Activated CD8-positive, alpha-beta memory T cell treated with anti-CD3 and anti-CD28 coated beads, Interleukin-2, amount 50 U/mL, for 48 hours (primary cell): ENCODE measurements at regions not wholly inside any gene's neighbourhood (a gene's known extent, or its start where the extent isn't known, plus 50 kb on each side); places are given as distances from the start of the nearest gene placed in this dataset.
A peak's percentile ranks its signal among the peaks of the same experiment; 100 is the strongest.
"Not testable (repeated sequence)": the region's sequence is repeated elsewhere in the genome, so short reads cannot be mapped to it uniquely, and the experiment has no call there.

Experiments
- DNase-seq: peaks from one replicate; pipeline ENCODE4 v3.0.0-alpha.2; 2020

GRCh38 chr7:65317372-65317771, 56.3 kb upstream of the ZNF92 start:
- no peak for DNase-seq

GRCh38 chr7:65310761-65311160, 62.9 kb upstream of the ZNF92 start:
- DNase-seq: no peak

GRCh38 chr7:65308300-65308678, 65.4 kb upstream of the ZNF92 start:
- no peak for DNase-seq

DNA sequence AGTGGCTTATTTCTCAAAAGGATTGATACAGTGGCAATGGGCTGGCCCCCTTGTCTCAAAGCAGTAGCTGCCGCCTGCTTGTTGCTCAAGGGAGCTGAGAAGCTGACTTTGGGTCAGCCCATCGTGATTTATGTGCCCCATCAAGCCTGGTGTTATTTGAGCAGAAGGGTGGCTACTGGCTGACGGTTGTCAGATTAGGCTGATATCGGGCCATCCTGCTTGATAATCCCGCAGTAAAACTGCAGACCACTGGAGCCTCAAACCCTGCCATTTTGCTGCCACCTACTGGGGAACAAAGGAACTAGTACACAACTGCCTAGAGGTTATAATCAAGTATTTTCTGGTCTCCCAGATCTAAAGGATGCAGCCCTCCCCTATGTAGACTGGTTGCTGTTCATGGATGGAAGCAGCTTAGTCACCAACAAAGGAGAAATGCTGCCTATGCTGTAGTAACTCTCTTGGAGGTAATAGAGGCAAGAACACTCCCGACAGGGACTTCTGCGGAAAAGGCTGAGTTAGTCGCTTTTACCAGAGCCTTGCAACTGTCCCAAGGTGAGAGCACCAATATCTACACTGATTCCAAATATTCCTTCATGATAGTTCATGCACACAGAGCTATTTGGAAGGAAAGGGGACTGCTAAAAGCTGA, 65.9 kb upstream of the ZNF92 start:
- DNase-seq: peak; percentile 57

- DNase-seq: no peak
Measured at GRCh38 chr7:65304175-65304574, 69.5 kb upstream of the ZNF92 start.

DNA sequence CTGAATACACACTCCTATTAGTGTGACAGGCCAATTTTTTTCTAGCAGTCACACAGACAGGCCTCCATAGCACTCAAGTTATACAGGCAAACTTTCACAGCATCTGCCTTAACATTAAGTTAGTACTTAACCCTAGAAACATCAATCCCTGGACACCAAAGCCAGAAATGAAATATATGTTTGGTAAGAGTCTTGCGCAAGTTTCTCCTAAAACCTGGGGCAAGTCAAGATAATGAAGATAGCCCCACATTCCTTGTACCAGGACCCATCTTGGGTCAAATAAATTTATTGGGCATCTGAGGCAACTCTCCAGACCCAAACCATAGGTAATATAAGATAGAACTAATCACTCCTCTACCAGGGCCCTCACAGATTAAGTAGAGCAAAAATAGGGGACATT, 70.8 kb upstream of the ZNF92 start:
- no peak for DNase-seq

GRCh38 chr7:65301007-65301406, 72.6 kb upstream of the ZNF92 start:
- no peak for DNase-seq

GRCh38 chr7:65295409-65295808, 78.2 kb upstream of the ZNF92 start:
- DNase-seq: no peak

GRCh38 chr7:65290340-65290739, 83.3 kb upstream of the ZNF92 start:
- DNase-seq: not testable (repeated sequence)

DNA sequence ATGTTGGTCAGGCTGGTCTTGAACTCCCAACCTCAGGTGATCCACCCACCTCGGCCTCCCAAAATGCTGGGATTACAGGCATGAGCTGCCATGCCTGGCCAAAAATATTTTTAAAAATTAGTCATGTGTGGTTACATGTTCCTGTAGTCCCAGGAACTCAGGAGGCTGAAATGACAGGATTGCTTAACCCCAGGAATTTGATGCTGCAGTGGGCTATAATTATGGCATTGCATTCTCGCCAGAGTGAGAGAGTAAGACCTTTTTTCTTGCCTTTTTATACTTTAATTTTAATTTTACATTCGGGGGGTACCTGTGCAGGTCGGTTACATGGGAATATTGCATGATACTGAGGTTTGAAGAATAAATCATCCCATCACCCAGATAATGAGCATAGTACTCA, 86.6 kb upstream of the ZNF92 start:
- no peak for DNase-seq

DNA sequence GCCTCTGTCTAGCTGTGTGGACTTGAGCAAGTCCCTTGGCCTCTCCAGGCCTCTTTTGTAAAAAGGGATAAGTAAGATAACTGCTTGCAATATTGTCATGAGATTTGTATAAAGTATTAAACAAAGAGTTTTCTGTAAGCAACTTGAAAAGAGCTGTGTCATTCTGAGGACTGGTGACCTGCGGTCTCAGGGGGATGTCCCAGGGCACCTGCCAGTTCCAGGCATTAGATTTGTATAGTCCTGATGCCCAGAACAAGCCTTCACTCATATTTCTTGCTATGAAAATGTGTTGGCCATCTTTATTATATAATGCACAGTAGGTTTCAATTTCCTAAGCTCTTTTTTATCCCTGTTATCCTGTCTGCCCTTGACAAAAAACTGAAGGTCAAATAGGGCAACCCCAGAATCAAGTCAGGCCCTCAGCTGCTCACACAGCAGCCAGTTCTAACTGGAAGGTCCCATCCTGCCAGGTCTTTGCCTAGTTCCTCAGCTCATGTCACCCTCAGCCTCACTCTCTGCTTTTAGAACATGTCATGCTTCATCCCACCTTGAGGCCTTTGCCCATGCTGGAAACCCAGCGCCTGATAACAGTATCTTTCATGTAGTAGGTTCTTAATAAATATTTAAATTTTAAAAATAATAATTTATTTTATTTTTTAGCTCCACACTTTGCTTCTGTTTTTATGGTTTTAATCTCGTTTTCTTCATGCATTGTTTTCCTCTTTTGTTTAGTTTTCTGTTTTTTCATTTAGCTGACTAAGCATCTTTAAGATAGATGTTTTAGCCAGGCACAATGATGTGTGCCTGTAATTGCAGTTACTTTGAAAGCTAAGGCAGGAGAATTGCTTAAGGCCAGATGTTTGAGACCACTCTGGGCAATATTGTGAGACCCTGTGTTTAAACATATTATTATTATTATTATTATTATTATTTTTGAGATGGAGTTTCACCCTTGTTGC, 87.5 kb upstream of the ZNF92 start:
- no peak for DNase-seq

DNA sequence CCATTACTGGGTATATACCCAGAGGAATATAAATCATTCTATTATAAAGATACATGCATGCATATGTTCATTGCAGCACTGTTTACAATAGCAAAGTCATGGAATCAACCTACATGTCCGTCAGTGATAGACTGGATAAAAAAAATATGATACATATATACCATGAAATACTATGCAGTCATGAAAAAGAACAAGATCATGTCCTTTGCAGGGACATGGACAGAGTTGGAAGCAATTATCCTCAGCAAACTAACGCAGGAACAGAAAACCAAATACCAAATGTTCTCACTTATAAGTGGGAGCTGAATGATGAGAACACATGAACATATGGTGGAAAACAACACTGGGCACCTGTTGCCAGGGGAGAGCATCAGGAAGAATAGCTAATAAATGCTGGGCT, 88.4 kb upstream of the ZNF92 start:
- not testable (repeated sequence) for DNase-seq

DNA sequence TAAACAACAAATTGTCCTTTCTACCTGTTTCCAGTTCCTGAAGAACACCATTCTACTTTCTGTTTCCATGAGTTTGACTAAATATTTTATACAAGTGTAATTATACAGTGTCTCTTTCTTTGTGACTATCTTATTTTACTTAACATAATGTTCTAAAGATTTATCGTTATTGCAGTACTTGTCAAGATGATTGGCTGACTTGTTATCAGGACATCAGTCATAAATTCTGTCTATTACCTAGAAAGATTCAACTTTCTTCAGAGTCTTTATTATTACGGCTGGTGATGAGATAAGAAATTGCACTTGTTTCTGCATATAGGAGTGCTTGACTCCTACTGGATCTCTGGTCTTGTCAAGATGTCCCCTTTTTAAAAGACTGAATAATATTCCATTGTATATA, 93.9 kb upstream of the ZNF92 start:
- no peak for DNase-seq

DNA sequence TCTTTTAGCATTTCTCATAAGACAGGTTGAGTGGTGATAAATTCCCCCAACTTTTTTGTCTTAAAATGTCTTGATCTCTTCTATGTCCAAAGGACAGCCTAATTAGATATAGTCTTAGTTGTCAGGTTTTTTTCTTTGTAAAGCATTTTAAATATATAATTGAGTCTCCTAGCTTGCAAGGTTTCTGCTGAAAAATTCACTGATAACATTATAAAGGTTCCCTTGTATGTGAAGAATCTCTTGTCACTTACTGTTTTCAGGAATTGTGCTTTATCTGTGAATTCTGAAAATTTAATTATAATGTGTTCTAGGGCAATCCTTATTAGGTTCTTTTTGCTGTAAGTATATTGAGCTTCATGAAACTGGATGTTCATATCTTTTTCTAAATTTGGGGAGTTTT, 96.8 kb upstream of the ZNF92 start:
- no peak for DNase-seq

GRCh38 chr7:65271502-65271901, 102.2 kb upstream of the ZNF92 start:
- not testable (repeated sequence) for DNase-seq

DNA sequence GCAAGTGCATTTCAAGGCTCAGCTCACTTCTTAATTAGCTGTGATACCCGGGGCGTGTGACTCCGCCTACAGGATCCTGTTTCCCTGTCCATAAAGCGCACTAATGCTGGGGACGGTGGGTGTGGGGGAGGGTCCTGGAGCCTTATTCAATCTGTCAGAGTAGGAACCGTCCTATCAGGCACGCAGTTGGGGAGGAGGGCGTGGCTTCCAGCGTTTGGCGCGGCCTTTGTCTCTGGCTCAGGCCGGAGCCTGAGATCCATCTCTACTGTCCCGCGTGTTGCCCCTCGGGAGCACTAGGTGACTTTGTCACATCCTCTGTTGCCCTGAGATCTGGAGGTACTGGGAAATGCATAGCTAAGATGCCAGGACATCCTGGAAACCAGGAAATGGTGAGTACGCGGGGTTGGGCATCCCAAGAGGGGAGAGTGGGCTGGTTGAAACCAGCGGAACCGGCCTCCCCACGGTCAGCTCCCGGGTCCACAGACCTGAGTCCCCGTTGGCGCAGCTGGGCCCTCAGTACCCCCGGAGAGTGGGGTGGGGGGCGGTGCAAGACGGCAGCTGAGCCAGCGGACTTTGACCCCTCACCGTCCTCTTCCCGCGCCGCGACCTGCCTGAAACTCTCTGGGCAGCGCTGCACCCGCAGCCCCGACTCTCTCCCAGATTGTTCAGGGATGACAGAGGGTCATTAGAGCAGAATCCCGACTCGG, 104.4 kb upstream of the ZNF92 start:
- peak; percentile 71 for DNase-seq

- no peak for DNase-seq
Measured at GRCh38 chr7:65268782-65269149, 104.9 kb upstream of the ZNF92 start.

GRCh38 chr7:65265933-65266519, 107.6 kb upstream of the ZNF92 start:
- no peak for DNase-seq

DNA sequence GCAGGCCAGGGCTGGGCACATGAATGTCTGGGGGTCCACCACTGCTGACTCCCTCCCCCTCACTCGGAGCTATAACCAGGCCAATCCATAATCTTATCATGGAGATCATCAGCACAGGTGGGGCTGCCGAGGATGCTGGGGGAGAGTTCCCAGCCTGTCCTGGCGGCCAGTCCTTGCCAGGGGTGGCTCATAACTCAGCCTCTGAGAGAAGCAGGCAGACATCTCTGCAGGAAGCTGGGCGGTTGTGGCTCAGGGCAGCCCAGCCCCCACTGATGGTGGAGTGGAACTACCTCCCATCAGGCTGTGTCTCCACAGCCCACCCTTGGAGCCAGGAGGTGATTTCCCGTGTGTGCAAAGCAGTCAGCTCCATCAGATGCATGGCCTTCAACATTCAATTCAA, 109.4 kb upstream of the ZNF92 start:
- DNase-seq: no peak

DNA sequence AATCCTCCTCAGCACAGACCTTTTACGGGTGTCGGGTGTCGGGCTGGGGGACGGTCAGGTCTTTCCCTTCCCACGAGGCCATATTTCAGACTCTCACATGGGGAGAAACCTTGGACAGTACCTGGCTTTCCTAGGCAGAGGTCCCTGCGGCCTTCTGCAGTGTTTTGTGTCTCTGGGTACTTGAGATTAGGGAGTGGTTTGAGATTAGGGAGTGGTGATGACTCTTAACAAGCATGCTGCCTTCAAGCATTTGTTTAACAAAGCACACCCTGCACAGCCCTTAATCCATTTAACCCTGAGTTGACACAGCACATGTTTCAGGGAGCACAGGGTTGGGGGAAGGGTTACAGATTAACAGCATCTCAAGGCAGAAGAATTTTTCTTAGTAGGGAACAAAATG, 113.0 kb upstream of the ZNF92 start:
- not testable (repeated sequence) for DNase-seq

- not testable (repeated sequence) for DNase-seq
Measured at GRCh38 chr7:65259864-65260525, 113.7 kb upstream of the ZNF92 start.

DNA sequence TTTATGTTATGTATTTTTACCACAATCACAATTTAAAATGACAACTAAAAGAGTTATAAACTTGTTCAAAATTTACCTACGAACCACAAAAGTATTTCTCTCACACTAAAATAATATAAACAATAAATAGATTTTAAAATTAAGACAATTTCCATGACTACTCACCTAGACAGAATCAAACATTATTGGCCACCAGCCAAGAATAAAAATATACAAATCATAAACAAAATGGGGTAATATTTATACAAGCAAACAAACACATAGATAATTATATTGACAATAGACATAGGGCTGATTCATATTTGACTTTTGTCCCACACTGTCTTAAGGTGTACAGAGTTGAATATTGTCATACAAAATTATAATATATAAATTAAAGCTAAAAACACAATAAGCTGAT, 119.6 kb upstream of the ZNF92 start:
- no peak for DNase-seq
